ENCODE measurements at regions not wholly inside any gene's neighbourhood (a gene's known extent, or its start where the extent isn't known, plus 50 kb on each side); places are given as distances from the start of the nearest gene placed in this dataset.

- Histone ChIP-seq H2BK15ac (ENCODE audit: low read depth, low read length) (no peak overlapping the region), H2AFZ (replicated peaks; ENCODE audit: low read length, poor library complexity) (no peak overlapping the region), H3K56ac (ENCODE audit: extremely low read depth, insufficient read depth, low read length) (no peak overlapping the region), H3K18ac (ENCODE audit: low read depth, low read length) (no peak overlapping the region), H3K4me2 (ENCODE audit: low read depth, low read length) (no peak overlapping the region), H3K27ac (ENCODE audit: insufficient read depth, low read length) (no peak overlapping the region), H3K36me3 (ENCODE audit: control insufficient read depth, insufficient read depth, low read length) (no peaks in the 10 kb centered on the region), H4K91ac (ENCODE audit: insufficient read depth, low read depth, low read length) (no peak overlapping the region), H2BK20ac (ENCODE audit: low read depth, low read length) (no peak overlapping the region), H3K4ac (ENCODE audit: low read depth, low read length) (no peak overlapping the region), H4K5ac (ENCODE audit: low read depth, low read length) (no peak overlapping the region), H3K9me3 (ENCODE audit: control insufficient read depth, insufficient read depth, low read length) (peaks cover 5% of the 10 kb centered on the region), H4K8ac (ENCODE audit: low read depth in 2 of 2, low read length in 2 of 2) (no peak overlapping the region), H3K27me3 (ENCODE audit: control insufficient read depth, insufficient read depth, low read length) (no peaks in the 10 kb centered on the region), H3K14ac (replicated peaks; ENCODE audit: low read depth, low read length) (no peak overlapping the region), H3K79me1 (ENCODE audit: low read depth in 1 of 2, low read length in 2 of 2) (no peaks in the 10 kb centered on the region), H3K4me3 (ENCODE audit: insufficient read depth, low read depth, low read length) (no peak overlapping the region), H2BK5ac (ENCODE audit: low read depth, low read length, poor library complexity, severe bottlenecking) (no peak overlapping the region), H2AK9ac (replicated peaks; ENCODE audit: low read depth, low read length, poor library complexity) (no peak overlapping the region), H2BK120ac (ENCODE audit: low read depth, low read length) (no peak overlapping the region), H3K9ac (ENCODE audit: low read depth, low read length) (no peak overlapping the region), H3K4me1 (ENCODE audit: control insufficient read depth, insufficient read depth, low read length) (no peaks in the 10 kb centered on the region), H2AK5ac (ENCODE audit: low read depth, low read length) (no peak overlapping the region), H4K20me1 (ENCODE audit: insufficient read depth, low read length) (no peaks in the 10 kb centered on the region), H3K23ac (ENCODE audit: low read depth, low read length) (no peak overlapping the region), H3K9me1 (ENCODE audit: insufficient read depth, low read length) (no peaks in the 10 kb centered on the region)
- intact Hi-C loops (cut with micrococcal nuclease): no loop called here
- in situ Hi-C loops (cut with MboI; ENCODE audit: low sequenced_read_pairs): no loop called here
- WGBS, 2 experiments (ENCODE audit: extremely low coverage in 2 of 2, insufficient read length in 1 of 2): no CpG with 5 or more reads among the region's 3 CpGs
- dilution Hi-C loops (cut with HindIII; ENCODE audit: low sequenced_read_pairs, unreplicated experiment): no loop called here
- no TSS peak for BruUV-seq (replicated peaks)
- DNase-seq (no peak), ATAC-seq (ENCODE audit: low read depth) (no peak)
- ChIA-PET POLR2A (ENCODE audit: unreplicated experiment) (no interaction called here), CTCF (no interaction called here)
- TF ChIP-seq RCOR1 (IDR thresholded peaks at IDR 0.05; ENCODE audit: insufficient replicate concordance, low read length) (no peak), MXI1 (IDR thresholded peaks at IDR 0.05; ENCODE audit: borderline replicate concordance, low read depth, low read length) (no peak), SMC3 (IDR thresholded peaks at IDR 0.05; ENCODE audit: low read depth, low read length) (no peak), RAD21 (IDR thresholded peaks at IDR 0.05; ENCODE audit: low read length) (no peak), POLR2A (IDR thresholded peaks at IDR 0.05; ENCODE audit: low read depth, low read length) (no peak), MAZ (IDR thresholded peaks at IDR 0.05; ENCODE audit: borderline replicate concordance, low read depth, low read length) (no peak), FOS (IDR thresholded peaks at IDR 0.05; ENCODE audit: low read depth, low read length) (no peak), USF2 (IDR thresholded peaks at IDR 0.05; ENCODE audit: low read depth, low read length) (no peak), ELK1 (IDR thresholded peaks at IDR 0.05; ENCODE audit: borderline replicate concordance, low read depth, low read length) (no peak), CHD1 (IDR thresholded peaks at IDR 0.05; ENCODE audit: low read depth, low read length) (no peak), BHLHE40 (IDR thresholded peaks at IDR 0.05; ENCODE audit: low read depth, low read length) (no peak), CEBPB (IDR thresholded peaks at IDR 0.05; ENCODE audit: low read depth, low read length) (no peak), CTCF (conservative IDR thresholded peaks at IDR 0.05; ENCODE audit: low read depth, low read length) (no peak)
Measured at GRCh38 chr3:4138150-4138785, 164.9 kb upstream of the SETMAR start.

Data from IMR-90 (cell line).